ENCODE measurements at regions not wholly inside any gene's neighbourhood (a gene's known extent, or its start where the extent isn't known, plus 50 kb on each side); places are given as distances from the start of the nearest gene placed in this dataset.
"Not testable (repeated sequence)": the region's sequence is repeated elsewhere in the genome, so short reads cannot be mapped to it uniquely, and the experiment has no call there.

GRCh38 chr14:30355431-30355913, 203.5 kb upstream of the G2E3 start:
- DNase-seq = no peak
- Mint-ChIP-seq H3K27me3 (ENCODE audit: unreplicated experiment) (peaks cover under 1% of the 10 kb centered on the region), H3K4me3 (ENCODE audit: unreplicated experiment) (no peak overlapping the region), H3K4me1 (ENCODE audit: low read depth, unreplicated experiment) (peaks cover 15% of the 10 kb centered on the region), H3K9me3 (ENCODE audit: unreplicated experiment) (peaks cover under 1% of the 10 kb centered on the region), H3K36me3 (ENCODE audit: unreplicated experiment) (no peaks in the 10 kb centered on the region), H3K27ac (ENCODE audit: unreplicated experiment) (no peak overlapping the region)
- TF ChIP-seq, protein P1, sequence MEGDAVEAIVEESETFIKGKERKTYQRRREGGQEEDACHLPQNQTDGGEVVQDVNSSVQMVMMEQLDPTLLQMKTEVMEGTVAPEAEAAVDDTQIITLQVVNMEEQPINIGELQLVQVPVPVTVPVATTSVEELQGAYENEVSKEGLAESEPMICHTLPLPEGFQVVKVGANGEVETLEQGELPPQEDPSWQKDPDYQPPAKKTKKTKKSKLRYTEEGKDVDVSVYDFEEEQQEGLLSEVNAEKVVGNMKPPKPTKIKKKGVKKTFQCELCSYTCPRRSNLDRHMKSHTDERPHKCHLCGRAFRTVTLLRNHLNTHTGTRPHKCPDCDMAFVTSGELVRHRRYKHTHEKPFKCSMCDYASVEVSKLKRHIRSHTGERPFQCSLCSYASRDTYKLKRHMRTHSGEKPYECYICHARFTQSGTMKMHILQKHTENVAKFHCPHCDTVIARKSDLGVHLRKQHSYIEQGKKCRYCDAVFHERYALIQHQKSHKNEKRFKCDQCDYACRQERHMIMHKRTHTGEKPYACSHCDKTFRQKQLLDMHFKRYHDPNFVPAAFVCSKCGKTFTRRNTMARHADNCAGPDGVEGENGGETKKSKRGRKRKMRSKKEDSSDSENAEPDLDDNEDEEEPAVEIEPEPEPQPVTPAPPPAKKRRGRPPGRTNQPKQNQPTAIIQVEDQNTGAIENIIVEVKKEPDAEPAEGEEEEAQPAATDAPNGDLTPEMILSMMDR (IDR thresholded peaks at IDR 0.05; ENCODE audit: partially characterized antibody, unreplicated experiment) = no peak

GRCh38 chr14:30356438-30357202, 202.3 kb upstream of the G2E3 start:
- Mint-ChIP-seq H3K4me3 (ENCODE audit: unreplicated experiment) (no peak overlapping the region), H3K36me3 (ENCODE audit: unreplicated experiment) (no peaks in the 10 kb centered on the region), H3K4me1 (ENCODE audit: low read depth, unreplicated experiment) (peaks cover 12% of the 10 kb centered on the region), H3K9me3 (ENCODE audit: unreplicated experiment) (no peaks in the 10 kb centered on the region), H3K27ac (ENCODE audit: unreplicated experiment) (no peak overlapping the region), H3K27me3 (ENCODE audit: unreplicated experiment) (no peaks in the 10 kb centered on the region)
- DNase-seq = no peak
- TF ChIP-seq, protein P1 (IDR thresholded peaks at IDR 0.05; ENCODE audit: partially characterized antibody, unreplicated experiment) = no peak

DNA sequence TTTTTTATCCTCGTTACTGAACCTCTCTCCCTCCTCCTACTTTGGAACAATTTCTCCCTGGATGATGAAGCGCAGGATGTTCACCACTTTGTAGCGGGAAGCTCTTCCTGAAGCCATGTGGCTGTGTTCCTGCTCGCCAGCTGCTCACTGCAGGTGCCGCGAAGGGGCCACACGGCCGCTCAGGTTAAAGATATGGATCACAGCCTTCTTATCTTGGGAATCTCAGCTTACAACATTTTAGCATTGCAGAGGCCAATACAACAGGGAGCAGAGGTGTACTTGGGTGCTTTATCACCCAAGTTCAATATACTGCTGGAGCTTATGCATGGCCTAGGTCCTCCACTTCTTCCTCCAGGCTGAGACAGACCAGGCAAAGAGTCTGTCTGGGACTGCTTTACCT, 201.2 kb upstream of the G2E3 start:
- H3K36me3 Mint-ChIP-seq (ENCODE audit: unreplicated experiment) = no peaks in the 10 kb centered on the region
- no peak overlapping the region for H3K27ac Mint-ChIP-seq (ENCODE audit: unreplicated experiment)
- peaks cover 12% of the 10 kb centered on the region for H3K4me1 Mint-ChIP-seq (ENCODE audit: low read depth, unreplicated experiment)
- TF ChIP-seq, protein P1 (IDR thresholded peaks at IDR 0.05; ENCODE audit: partially characterized antibody, unreplicated experiment) = no peak
- H3K4me3 Mint-ChIP-seq (ENCODE audit: unreplicated experiment) = no peak overlapping the region
- DNase-seq = no peak
- H3K9me3 Mint-ChIP-seq (ENCODE audit: unreplicated experiment) = peaks cover 1% of the 10 kb centered on the region
- no peaks in the 10 kb centered on the region for H3K27me3 Mint-ChIP-seq (ENCODE audit: unreplicated experiment)

DNA sequence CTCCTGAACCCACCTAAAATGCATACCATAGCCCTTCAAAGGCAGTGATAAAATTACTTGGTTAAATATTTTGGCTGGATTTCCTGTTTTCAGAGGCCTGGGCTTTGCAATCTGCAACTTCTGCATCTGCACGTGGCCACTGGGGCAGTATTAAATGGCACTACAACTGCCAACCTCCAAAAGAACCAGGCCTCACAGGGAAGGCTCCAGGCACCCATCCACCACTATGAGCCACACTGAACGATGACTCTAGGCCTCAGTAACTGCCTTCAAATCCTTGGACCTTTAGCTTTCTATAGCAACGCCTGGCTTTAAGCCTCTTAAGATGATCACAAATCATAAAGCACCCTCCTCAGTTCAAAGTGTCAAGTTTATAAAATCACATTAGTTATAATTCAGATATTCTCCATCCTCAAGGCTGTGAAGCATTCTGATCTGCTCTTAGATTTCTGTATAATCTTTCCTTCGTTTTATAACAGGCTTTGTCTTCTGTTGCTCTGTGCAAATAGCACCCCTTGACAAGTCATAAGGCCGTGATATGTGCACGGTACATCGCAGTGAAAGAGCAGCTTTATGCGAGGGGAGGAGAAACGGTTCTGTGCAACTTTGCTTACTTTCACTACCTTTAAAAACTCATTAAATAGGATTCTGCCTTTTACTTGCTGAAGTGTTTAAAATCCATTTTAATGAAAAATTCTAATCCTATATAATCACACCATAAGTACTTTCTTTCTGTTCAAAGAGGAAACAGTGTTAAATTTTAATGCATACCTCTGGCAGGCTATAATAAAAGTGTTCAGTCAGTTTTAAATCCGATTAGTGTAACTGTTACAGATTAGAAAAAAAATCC, 196.4 kb upstream of the G2E3 start:
- Mint-ChIP-seq H3K36me3 (ENCODE audit: unreplicated experiment) (no peaks in the 10 kb centered on the region), H3K27me3 (ENCODE audit: unreplicated experiment) (no peaks in the 10 kb centered on the region), H3K4me3 (ENCODE audit: unreplicated experiment) (no peak overlapping the region), H3K9me3 (ENCODE audit: unreplicated experiment) (peaks cover 1% of the 10 kb centered on the region), H3K27ac (ENCODE audit: unreplicated experiment) (no peak overlapping the region), H3K4me1 (ENCODE audit: low read depth, unreplicated experiment) (no peaks in the 10 kb centered on the region)
- no peak for DNase-seq
- TF ChIP-seq, protein P1 (IDR thresholded peaks at IDR 0.05; ENCODE audit: partially characterized antibody, unreplicated experiment) = no peak

- not testable (repeated sequence) for DNase-seq; H3K4me1 Mint-ChIP-seq (ENCODE audit: low read depth, unreplicated experiment); H3K36me3 Mint-ChIP-seq (ENCODE audit: unreplicated experiment); H3K27me3 Mint-ChIP-seq (ENCODE audit: unreplicated experiment); H3K27ac Mint-ChIP-seq (ENCODE audit: unreplicated experiment); H3K9me3 Mint-ChIP-seq (ENCODE audit: unreplicated experiment); H3K4me3 Mint-ChIP-seq (ENCODE audit: unreplicated experiment)
Measured at GRCh38 chr14:30363219-30363880, 195.6 kb upstream of the G2E3 start.

All from glutamatergic neuron (in vitro differentiated cells).